HG03521 (cell line): ENCODE measurements at regions not wholly inside any gene's neighbourhood (a gene's known extent, or its start where the extent isn't known, plus 50 kb on each side); places are given as distances from the start of the nearest gene placed in this dataset.

Source experiments
- ATAC-seq: cut with Tn5 transposase; IDR thresholded peaks from one replicate; pipeline ENCODE4 v1.9.1; 2021; ENCODE audit warnings: mild to moderate bottlenecking, moderate library complexity; ENCODE audit not compliant: unreplicated experiment

DNA sequence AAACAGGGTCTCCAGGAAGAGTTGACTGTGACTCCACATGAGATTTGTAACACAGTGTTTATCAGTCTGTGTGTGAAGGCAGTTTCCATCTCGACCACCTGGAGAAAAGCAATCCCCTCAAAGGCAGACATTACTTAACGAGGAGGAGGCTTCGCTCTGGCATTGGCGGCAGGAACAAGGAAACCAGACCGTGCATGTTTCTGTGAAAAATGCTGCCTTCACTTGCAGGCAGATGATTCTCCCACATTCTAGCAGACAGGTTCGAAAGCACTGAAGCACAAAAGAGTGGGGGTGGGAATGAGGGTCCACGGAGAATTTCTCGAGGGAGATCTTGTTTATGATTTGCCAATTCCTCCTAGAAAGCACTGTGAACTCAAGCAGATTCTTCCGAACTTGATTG is 414.0 kb downstream of the SLC4A3 start:
- no peak for ATAC-seq

GRCh38 chr2:220043155-220043989 is 415.9 kb downstream of the SLC4A3 start:
- ATAC-seq = no peak

- no peak for ATAC-seq
Observed at GRCh38 chr2:220043990-220044335, 416.5 kb downstream of the SLC4A3 start.

DNA sequence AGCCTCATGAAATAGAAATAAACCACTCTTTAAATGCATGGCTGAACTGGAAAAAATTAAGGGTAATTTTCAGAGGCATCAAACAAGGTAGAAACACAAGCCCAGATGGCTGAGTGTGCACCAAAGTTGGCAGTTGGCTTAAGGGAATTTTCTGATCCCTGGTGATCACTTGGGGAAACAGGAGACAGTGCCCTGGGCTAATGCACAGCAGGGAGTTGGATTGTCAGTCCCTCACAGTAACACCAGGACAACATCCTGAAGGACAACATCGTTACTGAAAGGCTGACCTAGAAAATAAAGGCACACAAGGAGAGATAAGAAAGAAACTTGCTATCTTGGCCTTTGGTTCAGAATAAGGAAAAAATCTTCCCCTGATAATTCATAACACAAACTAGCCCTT is 417.0 kb downstream of the SLC4A3 start:
- ATAC-seq = no peak

- ATAC-seq = no peak
Observed at GRCh38 chr2:220046507-220046906, 419.1 kb downstream of the SLC4A3 start.

DNA sequence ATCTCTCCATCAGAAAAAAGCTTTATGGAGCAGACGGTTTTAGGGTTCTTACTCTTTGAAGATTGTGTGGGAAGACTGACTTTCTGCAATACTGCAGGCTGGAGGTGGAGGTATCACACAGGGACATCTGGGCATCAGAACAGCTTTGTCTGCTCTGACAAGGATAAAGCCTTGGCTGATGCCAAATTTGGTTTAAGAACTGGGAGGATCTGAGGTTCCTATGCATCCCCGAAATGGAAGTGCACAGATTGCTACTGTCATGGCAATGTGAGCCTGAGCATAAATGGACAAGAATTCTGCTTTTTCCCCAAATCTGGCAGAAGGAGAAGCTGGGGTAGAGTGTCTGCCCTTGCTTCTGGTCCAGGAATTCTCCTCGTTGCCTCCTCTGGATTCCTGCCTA is 424.3 kb downstream of the SLC4A3 start:
- ATAC-seq = no peak

DNA sequence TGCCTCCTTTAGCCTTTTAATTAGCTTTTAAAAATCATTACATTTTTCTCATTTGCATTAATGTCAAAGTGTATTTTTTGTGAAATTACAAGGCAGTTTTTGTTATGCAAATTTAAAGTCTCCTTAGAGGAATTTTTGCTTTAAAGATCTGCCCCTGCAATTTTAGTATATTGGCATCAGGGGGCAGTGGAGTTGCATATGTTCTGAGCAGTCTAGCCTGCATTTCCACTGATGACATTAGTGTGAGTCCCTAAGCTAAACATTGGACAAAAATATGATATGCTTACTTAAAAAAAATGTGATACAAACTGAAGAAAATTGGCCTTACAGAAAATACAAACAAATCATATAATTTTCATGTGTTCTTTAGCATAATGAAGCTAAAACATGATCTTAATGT is 426.5 kb downstream of the SLC4A3 start:
- ATAC-seq = no peak

GRCh38 chr2:220057391-220057790 is 430.0 kb downstream of the SLC4A3 start:
- ATAC-seq = no peak

DNA sequence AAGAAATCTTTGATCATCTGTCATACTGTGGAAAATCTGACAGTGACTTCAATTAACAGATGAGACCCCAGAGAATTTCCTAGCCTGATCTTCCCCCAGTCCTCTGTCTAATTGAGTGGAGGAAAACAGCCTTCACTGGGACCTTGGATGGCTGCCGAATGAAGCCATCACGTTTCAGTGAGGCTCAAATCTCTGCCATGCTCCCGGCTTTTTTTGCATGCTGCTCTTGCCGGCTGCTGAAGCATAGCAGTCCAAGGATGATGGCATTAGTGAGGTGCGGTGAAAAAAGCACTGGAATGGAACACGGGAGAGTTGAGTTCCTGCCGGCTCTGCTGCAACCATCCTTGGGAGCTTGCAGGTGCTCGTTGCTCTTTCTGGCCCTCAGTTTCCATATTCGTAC is 430.5 kb downstream of the SLC4A3 start:
- ATAC-seq = no peak

- no peak for ATAC-seq
Observed at GRCh38 chr2:220064111-220065030, 436.9 kb downstream of the SLC4A3 start.

- ATAC-seq = no peak
Observed at GRCh38 chr2:220065581-220065980, 438.2 kb downstream of the SLC4A3 start.

DNA sequence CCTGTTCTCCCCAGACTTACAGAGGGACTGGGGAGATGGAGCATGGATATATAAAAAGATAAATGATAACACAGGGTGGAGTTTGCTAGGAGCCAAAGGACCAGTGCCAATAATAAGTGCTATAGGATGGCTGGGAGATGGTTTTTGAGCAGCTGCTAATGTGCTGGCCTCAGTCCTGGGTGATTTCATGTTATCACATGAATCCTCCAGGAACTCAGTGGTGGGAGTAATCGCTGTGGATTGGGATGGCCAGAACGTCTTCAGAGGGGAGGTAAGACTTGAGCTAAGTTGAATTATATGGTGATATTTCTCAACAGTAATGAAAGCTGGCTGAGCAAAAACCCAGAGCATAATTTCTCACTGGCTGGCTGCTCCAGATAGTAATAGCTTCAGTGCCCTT is 441.4 kb downstream of the SLC4A3 start:
- ATAC-seq = no peak

DNA sequence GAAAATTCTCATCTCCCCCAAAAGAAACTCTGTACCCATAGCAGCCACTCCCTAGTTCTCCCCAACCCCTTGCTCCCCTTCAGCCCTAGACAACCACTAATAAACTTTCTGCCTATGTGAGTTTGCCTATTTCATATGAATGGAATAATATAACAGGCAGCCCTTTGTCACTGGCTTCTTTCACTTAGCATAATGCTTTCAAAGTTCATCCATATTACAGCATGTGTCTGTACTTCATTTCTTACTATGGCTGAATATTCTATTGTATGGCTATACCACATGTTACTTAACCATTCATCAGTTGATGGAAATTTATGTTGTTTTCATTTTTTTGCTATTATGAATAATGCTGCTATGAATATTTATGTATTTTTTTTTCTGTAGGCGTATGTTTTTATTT is 442.9 kb downstream of the SLC4A3 start:
- no peak for ATAC-seq

- no peak for ATAC-seq
Observed at GRCh38 chr2:220071696-220072095, 444.3 kb downstream of the SLC4A3 start.

DNA sequence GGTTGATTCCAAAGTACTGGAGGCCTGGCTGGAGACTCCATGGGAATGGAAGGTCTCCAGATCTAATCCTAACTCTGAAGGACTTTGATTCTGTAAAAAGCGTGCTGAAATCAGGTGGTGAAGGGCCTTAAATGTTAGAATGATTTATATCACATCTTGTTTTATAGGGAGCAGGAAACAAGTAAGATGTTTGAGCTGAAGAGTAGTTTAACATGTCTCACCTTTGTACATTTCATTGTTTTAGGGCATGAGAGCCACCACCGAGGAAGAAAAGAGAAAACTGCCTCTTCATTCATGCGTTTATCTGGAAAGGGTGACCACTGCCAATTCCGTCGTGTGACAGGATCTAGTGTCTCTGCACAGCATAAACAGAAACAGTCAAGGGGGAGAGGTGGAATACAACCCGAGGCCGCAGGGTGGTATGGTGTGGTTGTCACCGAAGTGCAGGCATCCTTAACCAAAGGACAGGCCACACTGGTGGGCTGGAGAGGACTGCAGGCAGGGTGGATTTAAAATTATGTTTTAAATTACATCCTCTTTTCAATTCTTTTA is 445.3 kb downstream of the SLC4A3 start:
- ATAC-seq = no peak

GRCh38 chr2:220075835-220076234 is 448.4 kb downstream of the SLC4A3 start:
- no peak for ATAC-seq

DNA sequence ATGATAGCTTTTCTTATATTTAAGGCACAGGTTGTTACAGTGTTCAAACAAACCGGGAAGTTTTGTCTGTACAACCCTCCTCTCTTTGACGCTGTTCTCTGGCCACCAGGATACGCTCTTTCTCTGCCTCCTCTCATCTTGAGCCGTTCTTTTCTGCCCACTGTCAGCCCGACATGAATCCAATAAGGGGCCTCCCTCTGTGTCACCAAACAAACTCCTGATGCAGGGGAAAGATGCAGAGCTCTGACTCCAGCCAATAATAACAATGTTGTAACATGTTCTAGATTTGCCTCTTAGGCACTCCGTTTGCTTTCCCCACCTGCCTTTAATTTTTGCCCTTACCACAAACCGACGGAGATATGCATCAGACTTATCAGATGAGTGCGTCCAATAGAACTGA is 449.3 kb downstream of the SLC4A3 start:
- no peak for ATAC-seq

DNA sequence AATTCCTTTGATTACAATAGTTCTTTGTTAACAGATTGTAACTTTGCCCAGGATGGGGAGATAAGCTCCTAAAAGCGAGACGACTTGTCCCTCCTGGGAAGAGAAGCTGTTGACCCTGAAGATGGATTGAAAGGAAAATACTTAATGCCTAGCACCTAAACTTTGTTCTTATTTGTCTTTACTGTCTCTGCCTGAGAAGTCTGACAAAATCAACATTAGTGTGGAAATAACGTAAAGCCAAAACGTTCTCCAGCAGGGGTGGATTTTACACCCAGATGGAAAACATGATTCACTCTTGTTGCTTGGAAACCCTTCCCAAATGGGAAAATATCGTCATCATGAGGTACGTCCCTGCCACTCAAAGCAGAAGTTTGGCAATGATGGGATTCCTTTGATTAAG is 450.1 kb downstream of the SLC4A3 start:
- no peak for ATAC-seq

- ATAC-seq = no peak
Observed at GRCh38 chr2:220078439-220078838, 451.0 kb downstream of the SLC4A3 start.

GRCh38 chr2:220079595-220079994 is 452.2 kb downstream of the SLC4A3 start:
- ATAC-seq = no peak

- ATAC-seq = no peak
Observed at GRCh38 chr2:220081171-220081570, 453.7 kb downstream of the SLC4A3 start.

- ATAC-seq = no peak
Observed at GRCh38 chr2:220090050-220090449, 462.6 kb downstream of the SLC4A3 start.
